GM18907 (cell line): ENCODE measurements at regions not wholly inside any gene's neighbourhood (a gene's known extent, or its start where the extent isn't known, plus 50 kb on each side); places are given as distances from the start of the nearest gene placed in this dataset.

Source experiments
- ATAC-seq: cut with Tn5 transposase; IDR thresholded peaks from one replicate; pipeline ENCODE4 v1.9.1; 2021; ENCODE audit warnings: mild to moderate bottlenecking, moderate library complexity; ENCODE audit not compliant: unreplicated experiment

DNA sequence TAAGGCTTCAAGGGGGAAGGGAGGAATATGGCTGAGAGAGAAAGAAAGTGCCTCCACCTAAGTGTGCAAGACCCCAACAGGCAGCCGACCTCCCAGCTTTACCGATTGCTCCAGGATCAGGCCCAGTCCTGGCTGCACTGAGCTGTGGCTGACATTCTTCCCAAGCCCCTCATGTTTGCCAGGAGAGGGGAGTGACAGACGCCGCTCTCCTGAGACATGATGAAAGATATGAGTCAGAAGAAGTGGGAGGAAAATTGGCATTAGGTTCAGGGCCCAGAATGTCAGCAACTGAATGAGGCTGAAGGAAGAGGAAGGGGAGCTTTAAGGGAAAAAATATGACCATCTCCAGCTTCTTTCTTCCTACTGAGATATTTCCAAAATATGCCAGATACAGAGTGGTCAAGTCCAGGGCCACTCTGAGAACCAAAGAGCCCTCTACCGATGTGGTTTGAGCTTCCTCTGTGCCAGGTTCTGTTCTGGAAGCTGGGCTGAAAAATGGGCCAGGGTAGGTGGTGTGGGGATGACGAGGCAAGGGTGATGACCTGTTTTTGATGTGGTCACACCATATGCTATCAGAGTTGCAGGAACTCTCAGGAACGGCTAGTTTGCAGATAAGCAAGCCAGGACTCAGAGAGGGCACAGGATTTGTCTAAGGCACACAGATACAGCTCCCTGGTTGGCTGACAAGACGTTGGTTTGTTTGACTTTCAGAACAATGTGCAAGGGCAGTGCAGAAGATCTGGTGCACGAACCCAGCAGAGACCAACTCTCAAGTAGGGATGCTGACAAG is 176.7 kb downstream of the SOX9 start:
- ATAC-seq = no peak

DNA sequence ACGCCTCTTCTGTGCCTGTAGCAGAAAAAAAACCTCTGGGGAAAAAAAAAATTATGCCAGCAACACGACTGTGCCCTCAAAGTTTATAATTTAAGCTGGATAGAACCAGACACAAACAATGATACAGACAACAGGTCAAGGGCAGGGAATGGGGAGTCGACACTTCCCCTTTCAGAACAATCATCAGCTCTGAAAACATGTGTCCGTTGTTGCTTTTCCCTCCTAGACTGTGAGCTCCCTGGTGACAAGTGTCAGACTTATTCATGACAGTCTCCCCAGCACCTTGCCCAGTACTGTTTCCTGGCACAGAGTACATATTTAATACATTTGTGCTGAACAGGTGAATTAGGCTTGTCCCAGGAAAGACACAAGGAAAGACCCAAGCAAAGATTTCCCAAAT is 178.3 kb downstream of the SOX9 start:
- no peak for ATAC-seq

DNA sequence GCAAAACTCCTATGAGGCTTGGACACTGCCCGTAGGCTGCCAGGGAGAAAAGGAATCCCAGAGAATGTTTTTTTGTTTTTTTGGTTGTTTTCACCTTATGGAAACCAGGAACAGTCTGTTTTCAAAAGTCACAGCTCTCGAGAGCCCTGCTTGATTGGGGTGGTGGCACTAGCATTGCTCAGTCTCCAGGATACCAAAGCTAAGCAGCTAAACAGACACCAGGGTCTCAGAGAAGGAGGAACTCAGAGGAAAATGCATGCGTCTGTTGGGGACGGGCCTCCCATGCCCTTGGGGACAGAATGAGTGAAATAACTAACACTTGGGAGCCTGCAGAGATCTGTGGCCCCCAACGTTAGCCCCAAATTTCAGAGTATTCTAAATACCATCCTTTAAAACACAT is 178.8 kb downstream of the SOX9 start:
- ATAC-seq = no peak

DNA sequence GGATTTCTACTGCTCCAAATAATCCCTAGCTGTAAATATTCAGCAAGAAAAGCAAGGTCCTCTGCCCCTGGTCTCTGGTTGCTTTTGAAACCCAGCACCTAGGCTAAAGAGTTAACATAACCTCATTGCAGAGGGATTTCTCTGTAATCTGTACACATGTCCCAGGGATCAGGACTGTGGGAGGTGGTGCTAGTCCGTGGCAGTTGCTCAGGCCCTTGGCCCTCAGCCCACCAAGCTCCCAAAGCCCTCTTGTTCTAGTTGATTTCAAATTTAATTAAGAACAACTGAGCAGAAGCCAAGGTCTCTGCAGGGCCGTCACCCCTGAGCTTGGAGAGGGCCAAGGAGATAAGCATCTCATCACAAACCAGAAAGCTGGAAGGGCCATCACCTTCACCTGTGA is 181.1 kb downstream of the SOX9 start:
- ATAC-seq = no peak

DNA sequence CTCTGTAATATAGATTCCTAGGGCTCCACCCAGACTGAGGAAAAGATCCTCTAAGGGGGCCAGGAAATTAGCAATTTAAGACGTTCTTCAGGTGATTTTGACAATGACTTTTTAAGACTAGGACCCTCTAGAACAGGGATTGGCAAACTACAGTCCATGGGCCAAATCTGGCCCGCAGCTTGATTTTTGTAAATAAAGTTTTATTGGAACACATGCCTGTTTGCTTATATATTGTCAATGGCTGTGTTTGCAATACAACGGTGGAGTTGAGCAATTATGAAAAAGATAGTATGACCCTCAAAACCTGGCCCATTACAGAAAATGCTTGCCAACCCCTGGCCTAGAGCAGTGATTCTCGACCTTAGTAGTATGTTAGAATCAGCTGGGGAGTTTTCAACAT is 181.9 kb downstream of the SOX9 start:
- ATAC-seq = no peak

DNA sequence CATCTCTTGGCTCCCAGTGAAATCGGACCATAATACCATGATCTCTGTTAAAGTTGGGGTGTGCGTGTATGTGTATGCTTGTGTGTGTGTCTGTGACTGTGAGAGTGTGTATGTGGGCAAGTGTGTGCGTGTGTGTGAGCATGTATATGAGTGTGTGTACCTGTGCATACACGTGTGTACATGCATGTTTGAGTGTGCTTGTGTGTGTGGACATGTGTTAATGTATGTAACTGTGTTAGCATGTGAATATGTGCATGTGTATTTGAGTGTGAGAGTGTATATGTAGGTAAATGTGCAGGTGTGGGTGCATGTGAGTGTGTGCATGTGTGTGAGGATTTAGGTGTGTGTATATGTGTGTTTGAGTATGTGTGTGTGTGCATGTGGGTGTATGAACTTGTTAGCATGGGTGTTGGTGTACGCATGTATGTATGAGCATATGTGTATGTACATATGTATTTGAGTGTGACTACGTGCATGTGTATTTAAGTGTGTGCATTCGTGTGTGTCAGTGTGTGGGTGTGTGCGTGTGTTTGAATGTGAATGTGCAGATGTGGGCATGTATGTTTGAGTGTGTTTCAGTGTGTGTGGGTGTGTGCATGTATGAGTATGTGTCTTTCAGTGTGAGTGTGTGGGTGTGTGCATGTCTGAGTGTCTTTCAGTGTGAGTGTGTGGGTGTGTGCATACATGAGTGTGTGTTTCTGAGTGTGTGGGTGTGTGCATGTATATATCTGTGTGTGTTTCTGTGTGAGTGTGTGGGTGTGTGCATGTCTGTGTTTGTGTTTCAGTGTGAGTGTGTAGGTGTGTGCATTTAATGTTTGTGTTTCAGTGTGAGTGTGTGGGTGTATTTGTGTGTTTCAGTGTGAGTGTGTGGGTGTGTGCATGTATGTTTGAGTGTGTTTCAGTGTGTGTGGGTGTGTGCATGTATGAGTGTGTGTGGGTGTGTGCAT is 183.2 kb downstream of the SOX9 start:
- ATAC-seq = no peak

DNA sequence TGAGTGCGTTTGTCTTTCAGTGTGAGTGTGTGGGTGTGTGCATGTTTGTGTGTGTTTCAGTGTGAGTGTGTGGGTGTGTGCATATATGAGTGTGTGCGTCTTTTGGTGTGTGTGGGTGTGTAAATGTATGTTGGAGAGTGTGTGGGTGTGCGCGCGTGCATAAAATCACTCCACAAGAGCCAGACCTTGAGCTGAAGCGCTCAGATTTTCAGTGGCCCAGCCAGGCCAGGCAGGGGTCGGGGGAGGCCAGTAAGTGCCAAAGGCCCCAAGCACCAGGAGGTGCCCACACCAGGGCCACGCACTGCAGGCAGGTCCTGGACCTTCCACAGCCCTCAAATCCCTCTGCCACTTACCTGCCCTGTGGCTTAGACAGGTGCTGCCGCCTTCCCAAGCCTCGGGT is 184.0 kb downstream of the SOX9 start:
- ATAC-seq = no peak

DNA sequence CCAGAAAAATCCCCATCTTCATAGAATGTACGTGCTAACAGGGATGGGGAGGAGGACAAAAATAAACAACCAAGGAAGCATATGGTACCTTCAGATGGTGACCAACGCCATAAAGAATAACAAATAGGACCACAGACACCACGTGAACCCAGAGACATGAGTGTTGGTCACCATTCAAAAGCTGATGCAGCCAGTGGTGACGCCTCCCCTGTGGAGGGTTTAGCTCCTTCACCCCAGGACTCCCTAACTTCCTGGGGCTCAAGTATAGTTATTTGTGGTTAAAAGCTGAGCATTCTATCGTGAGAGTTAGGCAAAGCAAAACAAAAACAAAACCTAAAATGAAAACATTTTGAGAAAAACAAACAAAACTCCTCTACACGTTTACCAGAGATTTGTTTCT is 184.7 kb downstream of the SOX9 start:
- ATAC-seq = no peak

DNA sequence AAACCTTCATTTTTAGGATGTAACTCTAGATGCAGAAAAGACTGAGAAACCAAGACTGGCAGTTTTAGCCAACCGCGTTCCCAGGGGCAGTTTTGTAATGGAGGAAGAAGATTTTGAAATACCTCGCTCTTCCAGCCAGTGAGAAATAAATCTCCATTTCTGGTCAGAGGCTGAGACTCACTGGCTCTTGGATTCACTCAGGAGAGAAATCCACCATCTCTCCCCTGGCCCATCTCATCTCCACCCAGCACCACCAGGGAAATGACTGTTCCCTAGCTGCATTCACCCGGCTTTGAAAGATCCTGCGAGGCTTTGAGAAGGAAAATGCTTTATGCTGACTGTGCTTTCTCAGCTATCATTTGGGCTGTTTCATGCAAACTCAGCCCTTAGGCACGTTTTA is 185.2 kb downstream of the SOX9 start:
- ATAC-seq = no peak

DNA sequence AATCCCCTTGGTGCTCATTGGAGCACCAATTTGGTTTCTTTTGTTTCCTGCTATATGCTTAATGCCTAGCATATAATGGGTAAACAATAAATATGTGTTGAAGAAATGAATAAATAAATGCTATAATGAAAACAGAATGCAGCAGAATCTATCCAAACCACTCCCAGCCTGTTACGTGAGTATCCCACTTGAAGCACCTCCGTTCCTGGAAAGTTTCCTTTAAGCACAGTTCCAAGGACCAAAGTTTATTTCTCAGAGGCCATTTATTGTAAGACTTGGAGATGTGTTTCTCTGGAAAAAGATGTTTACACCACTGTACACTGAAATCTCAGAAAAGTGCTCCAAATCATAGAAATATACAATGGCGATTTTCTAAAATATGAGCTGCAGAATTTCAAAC is 187.0 kb downstream of the SOX9 start:
- no peak for ATAC-seq

DNA sequence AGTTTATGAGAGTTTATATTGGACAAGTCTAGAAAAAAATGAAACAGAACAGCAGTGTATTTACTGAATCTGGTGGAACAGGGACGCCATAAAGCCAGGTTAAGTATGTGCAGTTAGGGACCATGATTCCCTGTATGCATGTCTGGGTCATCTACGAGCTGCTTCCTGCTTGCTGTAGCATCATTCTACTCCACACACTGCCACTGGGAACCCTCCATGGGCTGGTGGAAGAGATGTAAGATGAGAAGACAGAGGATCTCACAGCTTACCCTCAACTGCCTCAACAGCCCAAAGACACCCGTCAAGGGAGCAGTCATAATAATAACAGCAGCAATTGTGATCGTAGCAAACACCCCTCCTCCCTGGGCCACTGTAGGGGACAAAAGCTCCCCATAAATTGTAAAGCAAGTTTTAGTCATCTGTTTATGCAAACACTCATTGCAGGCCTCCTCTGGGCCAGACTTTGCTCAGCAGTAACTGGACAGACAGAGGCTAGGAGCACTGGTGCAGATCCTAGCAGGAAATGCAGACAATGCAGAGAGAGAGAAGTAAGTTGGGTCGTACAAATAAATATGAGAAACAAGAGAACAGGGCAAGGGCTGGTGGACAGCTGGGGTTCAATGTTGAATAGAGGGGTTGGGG is 188.0 kb downstream of the SOX9 start:
- no peak for ATAC-seq

DNA sequence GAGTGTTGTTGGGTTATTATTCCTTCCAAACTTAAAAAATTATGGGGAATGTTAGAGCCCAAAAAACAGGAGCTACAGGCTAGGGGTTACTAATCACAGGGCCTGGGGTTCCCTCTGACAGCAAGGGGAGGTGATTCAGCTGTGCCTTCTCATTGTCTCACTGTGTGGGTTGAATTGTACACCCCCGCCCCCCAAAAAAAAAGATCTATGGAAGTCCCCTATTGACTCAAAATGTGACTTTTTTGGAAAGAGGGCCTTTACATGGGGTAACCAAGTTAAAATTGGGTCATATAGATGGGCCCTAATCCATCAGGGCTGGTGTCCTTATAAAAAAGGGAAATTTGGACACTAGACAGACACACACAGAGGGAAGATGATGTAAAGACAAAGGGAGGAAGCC is 190.2 kb downstream of the SOX9 start:
- peak; percentile 42 for ATAC-seq

DNA sequence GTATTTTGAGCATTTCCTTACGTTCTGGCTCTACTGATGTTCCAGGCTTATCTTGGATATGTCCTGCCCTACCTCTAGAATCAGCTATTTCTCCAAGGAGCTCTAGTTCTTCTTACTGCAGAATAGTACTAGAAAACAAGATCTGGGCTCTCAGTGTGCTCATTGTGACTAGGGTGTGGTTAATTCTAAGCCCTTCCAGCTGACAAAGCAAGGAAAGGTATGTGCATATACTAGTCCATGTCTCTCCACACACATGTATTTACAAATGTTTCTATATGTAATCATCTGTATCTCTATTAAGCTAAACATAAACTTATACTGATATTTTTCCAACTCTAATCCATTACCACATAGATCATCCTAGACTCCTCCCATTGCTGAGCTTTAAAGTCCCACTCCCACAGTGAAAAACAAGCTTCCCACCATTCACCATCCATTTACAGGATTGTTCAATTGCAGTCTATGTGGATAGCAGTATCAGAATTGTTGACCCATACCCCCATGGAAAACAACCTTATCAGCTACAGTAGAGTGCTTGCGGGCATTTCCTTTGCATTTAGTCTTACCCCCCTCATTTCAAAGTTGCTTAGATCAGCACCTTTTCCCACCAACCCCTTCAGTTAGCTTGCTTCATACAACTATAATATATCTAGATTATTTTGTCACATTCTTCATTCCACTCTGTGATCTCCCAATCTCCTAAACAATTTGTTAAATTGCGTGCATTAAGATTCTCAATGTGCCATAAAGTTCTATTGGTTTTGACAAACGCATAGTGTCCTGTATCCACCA is 194.5 kb downstream of the SOX9 start:
- ATAC-seq = no peak

DNA sequence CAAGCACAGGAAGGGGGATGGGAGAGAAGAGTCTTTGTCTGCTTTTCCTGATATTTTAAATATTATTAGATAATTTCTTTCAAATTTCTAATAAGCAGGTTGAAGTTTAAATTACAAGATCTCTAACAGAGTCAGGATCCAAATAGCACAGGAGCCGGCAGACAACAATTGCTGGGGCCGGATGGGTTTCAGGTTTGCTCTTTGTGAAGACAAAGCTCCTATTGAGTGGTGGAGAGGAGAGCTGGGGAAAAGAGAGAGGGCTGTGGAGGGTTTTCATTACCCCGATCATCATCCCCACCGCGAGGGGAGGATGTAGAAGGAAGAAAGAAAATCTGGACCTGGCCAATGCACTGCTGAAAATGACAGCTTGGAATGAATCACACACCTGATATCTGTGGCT is 197.3 kb downstream of the SOX9 start:
- no peak for ATAC-seq

DNA sequence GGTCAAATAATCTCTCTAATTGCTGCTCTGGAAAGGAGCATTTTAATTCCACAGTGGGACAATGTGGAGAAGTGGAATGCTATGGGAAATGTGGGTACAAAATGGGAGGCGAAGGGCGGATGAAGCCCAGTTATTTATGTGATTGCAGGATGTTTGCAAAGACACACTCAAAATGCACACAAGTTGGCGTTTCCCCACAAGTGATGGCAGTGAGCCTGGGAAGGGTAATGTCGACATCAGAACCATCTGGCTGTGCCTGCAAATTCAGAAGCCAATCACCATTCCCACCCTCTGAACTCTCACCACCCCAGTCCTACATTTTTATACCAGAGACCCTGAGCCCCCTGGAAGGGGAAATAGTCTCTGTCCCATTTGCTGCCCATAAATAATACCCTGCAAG is 201.1 kb downstream of the SOX9 start:
- ATAC-seq = no peak

DNA sequence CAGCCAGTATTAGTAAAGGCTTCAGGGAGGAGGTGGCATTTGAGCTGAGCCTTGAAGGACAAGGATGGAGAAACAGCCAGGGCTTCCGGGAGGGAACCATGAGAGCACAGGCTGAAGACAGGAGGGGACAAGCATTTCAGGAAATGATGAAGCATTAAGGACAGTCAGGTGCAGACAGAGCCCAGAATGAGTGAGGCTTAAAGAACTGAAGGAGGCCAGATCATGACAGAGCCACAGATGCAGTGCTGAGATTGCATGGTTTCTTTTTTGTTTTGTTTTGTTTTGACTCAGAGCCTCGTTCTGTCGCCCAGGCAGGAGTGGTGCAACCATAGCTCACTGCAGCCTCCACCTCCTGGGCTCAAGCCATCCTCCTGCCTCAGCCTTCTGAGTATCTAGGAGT is 211.5 kb downstream of the SOX9 start:
- ATAC-seq = peak; percentile 66

DNA sequence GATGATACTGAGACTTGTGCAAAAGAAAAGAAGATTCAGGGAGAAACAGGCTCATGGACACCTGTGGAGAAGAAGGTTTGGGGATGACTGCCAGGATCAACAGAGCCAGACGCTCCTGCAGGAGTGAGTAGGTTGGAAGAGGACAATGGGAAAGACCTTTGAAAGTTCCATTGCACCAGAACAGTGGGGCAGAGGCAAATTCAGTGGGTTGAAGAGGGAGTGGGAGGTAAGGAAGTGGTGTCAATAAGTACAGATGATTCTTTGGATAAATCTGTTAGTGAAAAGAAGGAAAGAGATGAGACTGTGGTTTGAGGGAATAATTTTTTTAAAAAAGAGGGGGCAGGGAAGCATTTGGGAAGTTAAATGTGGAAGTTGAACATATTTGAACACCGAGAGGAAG is 212.8 kb downstream of the SOX9 start:
- ATAC-seq = no peak

DNA sequence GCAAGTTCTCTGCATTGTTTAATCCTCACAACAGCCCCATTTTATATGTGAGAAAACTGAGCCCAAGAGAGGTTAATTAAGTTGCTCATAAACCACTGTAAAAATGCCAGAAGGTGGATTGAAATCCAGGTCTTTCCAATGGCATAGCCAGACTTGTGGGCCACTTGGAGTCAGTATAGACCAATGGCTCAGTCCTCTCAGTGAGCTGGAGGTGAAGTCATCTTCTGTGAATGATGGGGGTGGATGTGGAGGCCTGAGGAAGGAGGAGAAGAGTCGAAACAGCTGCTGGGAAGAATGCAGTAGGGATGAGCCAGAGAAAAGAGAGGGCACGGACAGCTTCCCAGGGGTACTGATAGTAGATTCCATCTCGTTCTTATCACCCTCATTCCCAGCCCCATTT is 213.4 kb downstream of the SOX9 start:
- no peak for ATAC-seq

DNA sequence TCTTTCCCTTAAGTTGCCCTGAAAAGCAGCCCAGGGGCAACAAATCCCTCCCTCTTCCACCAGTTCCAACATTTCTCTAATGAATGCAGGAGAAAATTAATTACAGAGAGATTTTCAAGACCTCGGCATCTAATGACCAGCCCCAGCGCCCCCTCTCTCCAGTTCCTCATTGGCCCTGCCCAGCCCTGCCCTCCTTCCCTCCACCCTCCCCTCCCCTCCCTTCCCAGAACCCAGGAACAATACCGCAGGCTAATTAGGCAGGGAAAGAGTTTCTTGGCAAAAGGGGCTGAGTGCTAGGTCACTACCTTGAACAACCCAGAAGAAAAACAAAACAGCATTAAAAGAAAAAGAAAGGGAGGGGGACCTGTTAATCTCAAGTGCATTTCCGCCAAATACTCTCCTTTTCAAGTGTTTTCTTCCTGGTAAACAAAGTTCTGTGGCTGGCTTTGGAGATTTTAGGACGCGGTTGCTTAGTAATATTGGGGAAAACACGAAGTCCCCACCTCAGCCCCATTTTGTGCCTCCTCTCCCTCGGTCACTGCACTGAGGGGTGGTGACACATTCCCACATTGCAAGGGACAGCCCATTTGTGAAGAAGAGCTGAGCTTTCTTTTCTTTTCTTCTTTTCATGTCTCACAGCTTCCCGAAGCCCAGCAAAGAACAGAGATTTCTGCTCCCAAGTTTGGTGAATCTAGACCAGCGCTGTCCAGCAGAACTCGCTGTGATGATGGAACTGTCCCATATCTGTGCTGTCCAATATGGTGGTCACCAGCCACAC is 215.4 kb downstream of the SOX9 start:
- ATAC-seq = no peak

DNA sequence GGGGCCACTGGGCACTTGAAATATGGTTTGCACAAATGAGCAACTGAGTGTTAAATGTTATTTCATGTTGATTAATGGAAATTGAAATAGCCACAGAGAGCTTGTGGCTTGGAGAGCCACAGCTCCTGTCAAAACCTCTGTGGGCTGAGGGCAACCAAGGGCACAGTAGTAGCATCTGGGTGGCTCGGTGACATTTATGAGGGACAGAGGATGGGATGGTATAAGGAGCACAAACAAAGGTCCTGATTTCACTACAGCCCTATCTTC is 215.9 kb downstream of the SOX9 start:
- no peak for ATAC-seq
